22Rv1 (cell line): ENCODE measurements at regions not wholly inside any gene's neighbourhood (a gene's known extent, or its start where the extent isn't known, plus 50 kb on each side); places are given as distances from the start of the nearest gene placed in this dataset.

Experiments
- CTCF ChIP-seq: fragments of 450-650 bp; IDR thresholded peaks from 2 replicates; pipeline ENCODE4 v1.5.1; 2017; ENCODE audit warnings: mild to moderate bottlenecking
- ZFX ChIP-seq: fragments of 450-650 bp; IDR thresholded peaks from 2 replicates; pipeline ENCODE4 v1.6.1; 2017; ENCODE audit warnings: antibody characterized with exemption, borderline replicate concordance

DNA sequence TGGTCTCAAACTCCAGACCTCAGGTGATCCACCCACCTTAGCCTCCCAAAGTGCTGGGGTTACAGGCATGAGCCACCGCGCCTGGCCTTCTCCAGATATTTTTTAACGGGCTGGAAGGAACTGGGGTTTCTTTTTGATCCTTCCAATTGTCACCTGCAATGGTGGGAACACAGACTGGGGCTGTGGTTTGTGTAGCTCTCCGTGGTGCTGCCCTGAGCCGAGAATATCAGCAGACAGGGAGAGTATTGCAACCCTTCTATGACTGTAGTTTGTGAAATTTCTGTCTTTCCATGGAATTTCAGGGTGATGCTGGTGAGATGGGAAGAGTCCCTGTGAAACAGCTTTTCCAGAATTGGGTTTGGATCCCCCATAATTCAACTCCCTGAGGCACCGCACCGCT is 263.5 kb downstream of the ENGASE start:
- TF ChIP-seq CTCF: no peak
- TF ChIP-seq ZFX: no peak
